HPDE6-E6E7 (cell line): ENCODE measurements at regions not wholly inside any gene's neighbourhood (a gene's known extent, or its start where the extent isn't known, plus 50 kb on each side); places are given as distances from the start of the nearest gene placed in this dataset.
"Not testable (repeated sequence)": the region's sequence is repeated elsewhere in the genome, so short reads cannot be mapped to it uniquely, and the experiment has no call there.

Experiments
- DNase-seq: peaks from one replicate; pipeline ENCODE4 v3.0.0; 2011; ENCODE audit warnings: missing footprints; ENCODE audit errors: extremely low spot score

- DNase-seq: no peak
Observed at GRCh38 chr3:22748453-22749045, 454.6 kb upstream of the UBE2E2 start.

DNA sequence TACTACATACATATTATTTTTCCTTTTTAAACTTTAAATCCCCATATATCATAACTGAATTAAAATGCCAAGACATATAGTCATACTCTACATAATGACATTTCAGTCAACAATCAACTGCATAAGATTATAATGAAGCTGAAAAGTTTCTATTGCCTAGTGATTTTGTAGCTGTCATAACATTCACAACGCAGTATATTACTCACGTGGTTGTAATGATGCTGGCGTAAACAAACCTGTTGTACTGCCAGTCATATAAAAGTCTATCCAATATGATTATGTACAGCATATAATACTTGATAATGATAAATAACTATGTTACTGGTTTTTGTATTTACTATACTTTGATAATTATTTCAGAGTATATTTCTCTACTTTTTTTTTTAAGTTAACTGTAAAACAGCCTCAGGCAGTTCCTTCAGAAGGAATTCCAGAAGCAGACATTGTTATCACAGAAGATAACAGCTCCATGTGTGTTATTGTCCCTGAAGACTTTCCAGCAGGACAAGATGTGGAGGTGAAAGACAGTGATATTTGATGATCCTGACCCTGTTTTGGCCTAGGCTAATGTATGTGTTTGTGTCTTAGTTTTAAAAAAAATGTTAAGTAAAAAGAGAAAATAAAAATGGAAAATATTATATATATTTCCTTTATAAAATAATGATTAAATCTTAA, 443.4 kb upstream of the UBE2E2 start:
- no peak for DNase-seq

DNA sequence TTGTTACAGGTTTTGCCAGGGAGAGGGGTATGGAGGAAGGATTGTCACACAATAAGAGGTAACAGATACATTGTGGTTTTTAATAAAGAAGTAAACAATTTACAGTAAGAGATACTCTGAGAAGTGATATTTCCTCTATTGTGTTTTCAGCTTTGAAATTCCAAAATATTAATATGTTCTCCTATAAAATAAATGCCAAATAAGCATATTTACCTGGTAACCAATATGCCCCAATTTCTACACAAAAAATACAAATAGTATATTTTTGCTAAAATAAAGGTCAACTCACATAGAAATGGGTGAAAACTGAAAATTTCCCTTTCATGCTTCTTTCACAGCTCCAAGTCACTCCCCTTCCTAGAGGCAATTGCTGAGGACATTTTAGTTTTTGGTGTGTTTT, 437.4 kb upstream of the UBE2E2 start:
- no peak for DNase-seq

DNA sequence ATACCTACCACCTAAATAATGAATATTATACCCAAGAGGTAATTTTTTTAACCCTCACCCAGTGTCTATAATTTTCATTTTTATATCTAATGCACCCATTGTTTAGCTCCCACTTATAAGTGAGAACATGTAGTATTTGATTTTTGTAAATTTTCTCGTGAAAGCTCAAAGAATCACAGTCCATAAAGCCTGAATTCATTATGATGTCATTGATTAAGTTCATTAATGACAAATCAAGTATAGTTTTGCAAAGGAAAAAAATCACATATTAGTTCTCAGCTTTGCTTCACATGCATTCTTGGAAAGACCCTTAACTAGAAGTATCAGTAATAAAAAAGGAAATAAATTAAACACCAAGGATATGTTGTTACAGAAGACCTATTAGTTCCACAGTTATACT, 425.3 kb upstream of the UBE2E2 start:
- no peak for DNase-seq

- DNase-seq: peak; percentile 0
Observed at GRCh38 chr3:22779737-22780136, 423.4 kb upstream of the UBE2E2 start.

DNA sequence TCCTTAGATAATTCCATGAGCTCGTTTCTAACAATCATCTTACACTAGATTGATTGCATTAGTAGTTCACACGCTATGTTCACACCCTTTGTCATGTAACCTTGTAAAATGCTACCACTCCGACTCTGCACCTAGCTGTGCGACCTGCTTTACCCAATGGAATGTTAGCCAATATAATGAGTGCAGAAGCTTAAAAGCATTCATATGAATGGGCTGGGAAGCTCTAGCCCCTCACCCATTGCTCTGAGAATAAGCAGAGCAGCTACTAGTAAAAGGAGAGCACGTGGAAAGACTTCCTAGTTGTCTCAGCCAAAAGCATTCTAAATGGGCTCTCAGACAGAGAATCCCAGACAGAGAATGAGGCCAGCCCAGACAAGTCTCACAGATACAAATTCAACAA, 410.6 kb upstream of the UBE2E2 start:
- DNase-seq: no peak

GRCh38 chr3:22795917-22796316, 407.2 kb upstream of the UBE2E2 start:
- no peak for DNase-seq

DNA sequence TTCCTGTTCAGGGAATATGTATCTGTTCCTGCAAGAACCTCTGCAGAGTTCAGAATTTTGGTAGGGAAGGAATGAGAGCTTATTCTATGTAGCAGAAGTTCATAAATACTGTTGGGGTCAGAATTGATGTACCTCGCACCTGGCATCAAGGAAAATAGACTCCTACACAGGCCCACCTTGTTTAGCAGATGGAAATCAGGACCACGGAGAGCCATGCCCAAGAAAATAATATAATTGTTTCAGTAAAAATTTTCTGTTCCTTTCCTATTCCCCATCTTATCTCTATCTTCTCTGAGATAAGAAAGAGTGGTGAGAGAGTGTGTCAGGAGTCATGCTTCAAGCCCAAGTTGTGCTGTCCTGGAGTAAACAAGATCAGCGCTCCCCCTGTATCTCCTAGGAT, 404.7 kb upstream of the UBE2E2 start:
- no peak for DNase-seq

DNA sequence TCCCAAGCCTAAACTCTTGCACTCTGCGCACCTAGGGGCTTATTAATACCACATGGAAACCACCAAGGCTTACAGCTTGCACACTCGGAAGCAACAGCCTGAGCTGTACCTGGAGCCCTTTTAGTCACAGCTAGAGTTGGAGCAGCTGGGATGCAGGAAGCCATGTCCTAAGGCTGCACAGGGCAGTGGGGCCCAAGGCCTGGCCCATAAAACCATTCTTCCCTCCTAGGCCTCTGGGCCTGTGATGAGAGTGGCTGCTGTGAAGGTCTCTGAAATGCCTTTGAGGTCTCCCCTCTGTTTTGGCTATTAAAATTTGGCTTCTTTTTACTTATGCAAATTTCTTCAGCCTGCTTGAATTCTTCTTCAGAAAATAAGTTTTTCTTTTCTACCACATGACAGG, 383.9 kb upstream of the UBE2E2 start:
- no peak for DNase-seq

GRCh38 chr3:22835041-22835440, 368.1 kb upstream of the UBE2E2 start:
- DNase-seq: peak; percentile 0

DNA sequence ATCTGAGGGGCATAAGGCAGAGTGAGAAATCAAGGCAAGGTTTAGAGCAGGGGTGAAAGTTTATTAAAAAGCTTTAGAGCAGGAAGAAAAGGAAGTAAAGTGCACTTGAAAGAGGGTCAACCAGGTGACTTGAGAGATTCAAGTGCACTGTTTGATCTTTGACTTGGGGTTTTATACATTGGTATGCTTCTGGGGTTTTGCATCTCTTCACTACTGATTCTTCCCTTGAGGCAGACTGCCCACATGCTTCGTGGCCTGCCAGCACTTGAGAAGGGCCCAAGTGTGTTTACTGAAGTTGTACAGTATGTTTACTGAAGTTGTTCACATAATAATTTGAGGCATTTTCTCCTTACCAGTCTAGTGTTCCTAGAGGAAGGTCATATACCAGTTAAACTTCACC, 367.0 kb upstream of the UBE2E2 start:
- no peak for DNase-seq

DNA sequence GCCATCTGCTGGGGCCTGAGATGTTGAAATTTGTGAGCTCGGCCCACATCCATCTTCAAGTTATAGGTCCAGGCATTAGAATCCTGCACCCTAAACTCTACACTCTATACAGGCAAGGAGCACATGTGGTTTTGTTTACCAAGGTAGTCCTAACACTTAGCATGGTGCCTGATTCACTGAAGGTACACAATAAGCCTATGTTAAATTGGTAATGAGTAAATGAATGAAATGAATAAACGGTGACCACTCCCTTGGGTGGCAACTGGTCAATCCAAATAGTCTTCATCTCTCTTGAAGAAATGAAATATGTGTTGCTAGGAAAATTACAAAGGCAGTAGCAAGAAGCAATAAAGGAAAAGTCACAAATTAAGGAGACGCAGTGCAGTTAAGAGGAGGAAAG, 359.3 kb upstream of the UBE2E2 start:
- DNase-seq: no peak

GRCh38 chr3:22846566-22846965, 356.6 kb upstream of the UBE2E2 start:
- DNase-seq: no peak

DNA sequence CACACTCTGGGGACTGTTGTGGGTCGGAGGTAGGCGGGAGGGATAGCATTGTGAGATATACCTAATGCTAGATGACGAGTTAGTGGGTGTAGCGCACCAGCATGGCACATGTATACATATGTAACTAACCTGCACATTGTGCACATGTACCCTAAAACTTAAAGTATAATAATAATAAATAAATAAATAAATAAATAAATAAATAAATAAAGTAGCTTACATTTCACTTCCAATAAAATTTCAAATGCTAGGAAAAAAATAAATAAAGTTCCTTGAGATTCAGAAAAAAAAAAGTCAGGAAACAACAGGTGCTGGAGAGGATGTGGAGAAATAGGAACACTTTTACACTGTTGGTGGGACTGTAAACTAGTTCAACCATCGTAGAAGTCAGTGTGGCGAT, 353.5 kb upstream of the UBE2E2 start:
- DNase-seq: not testable (repeated sequence)

DNA sequence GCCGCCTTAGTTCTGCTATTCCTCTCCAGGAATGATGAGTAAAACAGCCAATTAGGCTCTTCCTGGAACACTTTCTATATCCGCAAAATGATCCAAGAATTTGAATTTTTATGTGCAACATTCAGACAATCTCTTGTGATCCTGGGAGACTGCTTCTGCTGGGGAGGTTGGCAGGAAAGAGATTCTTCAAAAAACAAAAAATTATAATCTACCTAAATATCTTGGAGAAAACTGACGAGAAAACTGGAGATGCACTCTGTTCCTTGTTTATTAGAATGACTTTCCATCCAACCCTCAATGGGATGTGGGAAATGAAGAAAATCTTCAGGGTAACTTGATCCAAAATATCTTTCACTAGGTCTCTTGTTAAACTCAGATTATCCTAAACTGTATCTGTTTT, 346.3 kb upstream of the UBE2E2 start:
- no peak for DNase-seq

- DNase-seq: no peak
Observed at GRCh38 chr3:22858486-22858885, 344.6 kb upstream of the UBE2E2 start.

GRCh38 chr3:22859618-22860017, 343.5 kb upstream of the UBE2E2 start:
- no peak for DNase-seq

GRCh38 chr3:22861426-22861825, 341.7 kb upstream of the UBE2E2 start:
- no peak for DNase-seq

GRCh38 chr3:22862111-22862510, 341.0 kb upstream of the UBE2E2 start:
- DNase-seq: no peak

GRCh38 chr3:22882834-22883233, 320.3 kb upstream of the UBE2E2 start:
- not testable (repeated sequence) for DNase-seq

DNA sequence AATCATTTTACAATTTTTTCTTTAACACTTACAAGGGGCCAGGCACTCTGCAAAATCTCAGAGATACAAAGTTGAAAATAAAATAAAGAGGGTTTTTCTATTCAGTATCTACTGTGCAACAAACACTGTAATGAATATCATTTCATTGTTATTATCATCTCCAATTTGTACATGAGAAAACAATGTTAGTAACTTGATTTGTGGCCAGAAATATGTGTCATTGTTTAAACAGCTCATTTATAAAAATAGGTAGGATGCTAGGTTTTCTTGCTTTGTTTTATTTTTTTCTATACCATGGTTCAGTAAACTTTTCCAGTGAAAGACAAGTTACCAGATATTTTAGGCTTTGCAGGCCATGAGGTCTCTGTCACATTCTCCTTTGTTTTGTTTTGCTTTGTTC, 318.1 kb upstream of the UBE2E2 start:
- DNase-seq: no peak

DNA sequence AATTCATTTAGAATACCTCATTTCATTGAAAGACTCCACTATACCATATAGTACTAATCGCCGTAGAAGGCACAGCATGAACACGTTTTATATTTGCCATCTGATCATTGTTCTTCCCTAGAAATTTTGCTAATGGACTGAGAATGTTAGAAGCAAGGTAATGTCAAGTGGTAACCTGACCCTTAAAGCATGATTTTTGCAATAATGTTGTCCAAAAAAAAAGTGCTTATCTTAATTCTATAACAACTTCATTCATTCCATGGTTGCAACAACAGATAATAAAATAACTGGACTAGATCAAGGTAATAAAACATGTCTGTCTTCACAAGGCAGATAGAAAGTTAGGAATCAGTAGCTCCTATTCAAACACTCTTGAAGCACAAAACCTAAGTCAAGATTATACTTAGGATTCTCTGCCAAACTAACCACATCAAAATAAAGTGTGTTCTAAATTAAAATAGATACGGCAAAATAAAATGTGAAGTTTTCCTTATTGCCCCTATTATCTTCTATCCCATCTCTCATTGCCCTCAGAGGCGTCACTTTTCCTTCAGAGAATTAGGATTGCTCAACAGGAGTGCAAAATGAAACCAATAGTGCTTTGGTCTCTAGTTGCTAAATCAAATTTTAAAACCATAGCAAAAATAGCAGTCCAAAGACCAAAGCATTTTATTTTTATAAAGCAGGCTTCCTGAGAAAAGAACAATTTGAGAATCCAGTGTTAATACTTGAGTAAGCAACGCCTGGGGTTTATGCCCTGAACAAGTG, 317.4 kb upstream of the UBE2E2 start:
- no peak for DNase-seq

GRCh38 chr3:22886439-22887068, 316.6 kb upstream of the UBE2E2 start:
- no peak for DNase-seq
